H9 (cell line): ENCODE measurements at regions not wholly inside any gene's neighbourhood (a gene's known extent, or its start where the extent isn't known, plus 50 kb on each side); places are given as distances from the start of the nearest gene placed in this dataset.

Source experiments
- DNase-seq: peaks from one replicate; pipeline ENCODE4 v3.0.0-alpha.2; 2017
- H2AFZ ChIP-seq: one replicate; pipeline ENCODE4 v1.6.1; 2013; ENCODE audit warnings: mild to moderate bottlenecking, low read length, control low read depth, moderate library complexity
- H2AK5ac ChIP-seq: 2 replicates; pipeline ENCODE4 v1.6.1; 2013; ENCODE audit warnings: low read length, control low read depth, mixed read lengths; ENCODE audit not compliant: insufficient read length
- H2BK120ac ChIP-seq: one replicate; pipeline ENCODE4 v1.6.1; 2013; ENCODE audit warnings: low read depth, mild to moderate bottlenecking, low read length, control low read depth, inconsistent platforms; ENCODE audit not compliant: poor library complexity, severe bottlenecking
- H2BK12ac ChIP-seq: 2 replicates; pipeline ENCODE4 v1.6.1; 2013; ENCODE audit warnings: low read length, control low read depth, mixed read lengths, low read depth; ENCODE audit not compliant: insufficient read length
- H2BK15ac ChIP-seq: 2 replicates; pipeline ENCODE4 v1.6.1; 2013; ENCODE audit warnings: low read depth, low read length, control low read depth
- H2BK20ac ChIP-seq: one replicate; pipeline ENCODE4 v1.6.1; 2013; ENCODE audit warnings: low read depth, mild to moderate bottlenecking, low read length, control low read depth, inconsistent platforms; ENCODE audit not compliant: poor library complexity, severe bottlenecking
- H2BK5ac ChIP-seq: 2 replicates; pipeline ENCODE4 v1.6.1; 2013; ENCODE audit warnings: low read length, control low read depth, mixed read lengths; ENCODE audit not compliant: insufficient read length
- H3K14ac ChIP-seq: 2 replicates; pipeline ENCODE4 v1.6.1; 2013; ENCODE audit warnings: low read length, control low read depth; ENCODE audit not compliant: insufficient read depth
- H3K18ac ChIP-seq: 2 replicates; pipeline ENCODE4 v1.6.1; 2013; ENCODE audit warnings: low read depth, mild to moderate bottlenecking, mixed read lengths, low read length, control low read depth; ENCODE audit not compliant: insufficient read length
- H3K23ac ChIP-seq: 2 replicates; pipeline ENCODE4 v1.6.1; 2013; ENCODE audit warnings: low read length, control low read depth, mixed read lengths, low read depth; ENCODE audit not compliant: insufficient read length
- H3K23me2 ChIP-seq: 2 replicates; pipeline ENCODE4 v1.6.1; 2013; ENCODE audit warnings: low read depth, mild to moderate bottlenecking, mixed read lengths, low read length, control low read depth; ENCODE audit not compliant: insufficient read length, poor library complexity, severe bottlenecking
- H3K27ac ChIP-seq: 2 replicates; pipeline ENCODE4 v1.5.1; 2013; ENCODE audit warnings: low read length, control low read depth, mixed read lengths, low read depth; ENCODE audit not compliant: insufficient read length
- H3K27me3 ChIP-seq: 2 replicates; pipeline ENCODE4 v1.6.1; 2013; ENCODE audit warnings: low read length, control low read depth, inconsistent platforms; ENCODE audit not compliant: insufficient read depth
- H3K4ac ChIP-seq: 2 replicates; pipeline ENCODE4 v1.6.1; 2013; ENCODE audit warnings: low read depth, mild to moderate bottlenecking, control low read depth, inconsistent platforms, low read length, moderate library complexity
- H3K4me1 ChIP-seq: 2 replicates; pipeline ENCODE4 v1.6.1; 2013; ENCODE audit warnings: low read length, control low read depth, inconsistent platforms; ENCODE audit not compliant: insufficient read depth
- H3K4me2 ChIP-seq: 2 replicates; pipeline ENCODE4 v1.6.1; 2013; ENCODE audit warnings: low read length, control low read depth, mixed read lengths; ENCODE audit not compliant: insufficient read length, insufficient read depth
- H3K56ac ChIP-seq: 2 replicates; pipeline ENCODE4 v1.6.1; 2013; ENCODE audit warnings: low read depth, mild to moderate bottlenecking, mixed read lengths, low read length, control low read depth; ENCODE audit not compliant: insufficient read length
- H3K79me1 ChIP-seq: 2 replicates; pipeline ENCODE4 v1.6.1; 2013; ENCODE audit warnings: low read depth, mild to moderate bottlenecking, moderate library complexity, low read length, control low read depth, inconsistent platforms; ENCODE audit not compliant: insufficient read depth, poor library complexity, severe bottlenecking
- H3K79me2 ChIP-seq: 2 replicates; pipeline ENCODE4 v1.6.1; 2013; ENCODE audit warnings: low read length, control low read depth, inconsistent platforms; ENCODE audit not compliant: insufficient read depth
- H3K9ac ChIP-seq: 2 replicates; pipeline ENCODE4 v1.6.1; 2013; ENCODE audit warnings: low read length, control low read depth, mixed read lengths; ENCODE audit not compliant: insufficient read length; ENCODE audit errors: extremely low read depth
- H3K9me3 ChIP-seq: one replicate; pipeline ENCODE4 v1.6.1; 2013; ENCODE audit warnings: low read depth, low read length, inconsistent platforms; ENCODE audit not compliant: control insufficient read depth
- H3T11ph ChIP-seq: one replicate; pipeline ENCODE4 v1.6.1; 2013; ENCODE audit warnings: mild to moderate bottlenecking, low read length, control low read depth, inconsistent platforms
- H4K20me1 ChIP-seq: one replicate; pipeline ENCODE4 v1.6.1; 2013; ENCODE audit not compliant: control insufficient read depth, insufficient read length, insufficient read depth
- H4K5ac ChIP-seq: 2 replicates; pipeline ENCODE4 v1.6.1; 2013; ENCODE audit warnings: low read depth, mild to moderate bottlenecking, mixed read lengths, low read length, control low read depth; ENCODE audit not compliant: insufficient read length
- H4K8ac ChIP-seq: replicated peaks from 2 replicates; pipeline ENCODE4 v1.6.1; 2013; ENCODE audit warnings: low read length, control low read depth, mixed read lengths, low read depth; ENCODE audit not compliant: insufficient read length
- H4K91ac ChIP-seq: 2 replicates; pipeline ENCODE4 v1.6.1; 2013; ENCODE audit warnings: low read depth, mild to moderate bottlenecking, moderate library complexity, mixed read lengths, low read length, control low read depth; ENCODE audit not compliant: insufficient read length
- H3K27ac Mint-ChIP-seq, 3 experiments: 2 replicates in 2 of 3; 3 replicates in 1 of 3; pipeline ENCODE4 v1.8.0; 2020 to 2021; ENCODE audit warnings: mixed read lengths in 3 of 3, mild to moderate bottlenecking in 1 of 3, moderate library complexity in 1 of 3
- H3K27me3 Mint-ChIP-seq: 2 replicates; pipeline ENCODE4 v1.8.0; 2021; ENCODE audit warnings: low read depth, mild to moderate bottlenecking, moderate library complexity, mixed read lengths
- H3K36me3 Mint-ChIP-seq, 3 experiments: 2 replicates in 2 of 3; 3 replicates in 1 of 3; pipeline ENCODE4 v1.8.0; 2020 to 2021; ENCODE audit warnings: low read depth in 3 of 3, mixed read lengths in 3 of 3; ENCODE audit not compliant: insufficient read depth in 1 of 3
- H3K4me1 Mint-ChIP-seq, 2 experiments: 2 replicates each; pipeline ENCODE4 v1.8.0; 2020; ENCODE audit warnings: mixed read lengths in 2 of 2
- H3K4me3 Mint-ChIP-seq, 2 experiments: 2 replicates in 1 of 2; 3 replicates in 1 of 2; pipeline ENCODE4 v1.8.0; 2020 to 2021; ENCODE audit warnings: mild to moderate bottlenecking in 2 of 2, mixed read lengths in 2 of 2, moderate library complexity in 1 of 2
- H3K9me3 Mint-ChIP-seq, 2 experiments: 2 replicates in 1 of 2; 3 replicates in 1 of 2; pipeline ENCODE4 v1.8.0; 2020; ENCODE audit warnings: mild to moderate bottlenecking in 2 of 2, mixed read lengths in 2 of 2, moderate library complexity in 1 of 2
- TF ChIP-seq, protein P1 (sequence below): fragments of 200-600 bp; sonication (generic); conservative IDR thresholded peaks from 3 replicates; pipeline ENCODE4 v1.8.0; 2021; ENCODE audit warnings: antibody characterized with exemption, mild to moderate bottlenecking

DNA sequence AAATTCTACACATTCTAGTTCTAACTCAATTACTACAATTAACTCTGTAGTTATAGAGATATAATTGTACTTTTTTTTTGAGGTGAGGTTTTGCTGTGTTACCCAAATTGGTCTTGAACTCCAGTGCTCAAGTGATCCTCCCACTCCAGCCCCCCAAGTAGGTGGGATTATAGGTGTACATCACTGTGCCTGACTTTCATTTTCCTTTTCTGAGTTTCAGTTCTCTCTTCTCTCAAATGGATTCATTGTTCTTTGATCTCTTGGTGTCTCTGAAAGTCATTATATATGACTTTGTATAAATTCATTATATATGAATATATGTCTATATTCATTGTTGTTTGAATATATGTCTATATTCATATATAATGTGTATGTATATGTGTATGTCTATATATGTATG lies 74.0 kb upstream of the GALNT2 start:
- Histone ChIP-seq H2AK5ac (no peak overlapping the region), H2BK15ac (no peak overlapping the region), H4K8ac (no peak overlapping the region), H3K4me2 (no peak overlapping the region), H2AFZ (no peak overlapping the region), H4K5ac (no peak overlapping the region), H3K9me3 (no peaks in the 10 kb centered on the region), H3K79me1 (no peaks in the 10 kb centered on the region), H3K23me2 (no peaks in the 10 kb centered on the region), H3K27me3 (no peaks in the 10 kb centered on the region), H2BK20ac (no peak overlapping the region), H2BK12ac (no peak overlapping the region), H3K27ac (no peak overlapping the region), H3T11ph (no peak overlapping the region), H2BK5ac (no peak overlapping the region), H2BK120ac (no peak overlapping the region), H4K91ac (no peak overlapping the region), H3K14ac (no peak overlapping the region), H4K20me1 (no peaks in the 10 kb centered on the region), H3K56ac (no peak overlapping the region), H3K79me2 (no peaks in the 10 kb centered on the region), H3K9ac (no peak overlapping the region), H3K4ac (no peak overlapping the region), H3K23ac (no peak overlapping the region), H3K18ac (no peak overlapping the region), H3K4me1 (no peaks in the 10 kb centered on the region)
- Mint-ChIP-seq H3K4me3 (no peak overlapping the region), H3K27ac (no peak overlapping the region), H3K4me1 (no peaks in the 10 kb centered on the region), H3K27me3 (no peaks in the 10 kb centered on the region), H3K9me3 (no peaks in the 10 kb centered on the region), H3K36me3 (no peaks in the 10 kb centered on the region)
- TF ChIP-seq, protein P1, sequence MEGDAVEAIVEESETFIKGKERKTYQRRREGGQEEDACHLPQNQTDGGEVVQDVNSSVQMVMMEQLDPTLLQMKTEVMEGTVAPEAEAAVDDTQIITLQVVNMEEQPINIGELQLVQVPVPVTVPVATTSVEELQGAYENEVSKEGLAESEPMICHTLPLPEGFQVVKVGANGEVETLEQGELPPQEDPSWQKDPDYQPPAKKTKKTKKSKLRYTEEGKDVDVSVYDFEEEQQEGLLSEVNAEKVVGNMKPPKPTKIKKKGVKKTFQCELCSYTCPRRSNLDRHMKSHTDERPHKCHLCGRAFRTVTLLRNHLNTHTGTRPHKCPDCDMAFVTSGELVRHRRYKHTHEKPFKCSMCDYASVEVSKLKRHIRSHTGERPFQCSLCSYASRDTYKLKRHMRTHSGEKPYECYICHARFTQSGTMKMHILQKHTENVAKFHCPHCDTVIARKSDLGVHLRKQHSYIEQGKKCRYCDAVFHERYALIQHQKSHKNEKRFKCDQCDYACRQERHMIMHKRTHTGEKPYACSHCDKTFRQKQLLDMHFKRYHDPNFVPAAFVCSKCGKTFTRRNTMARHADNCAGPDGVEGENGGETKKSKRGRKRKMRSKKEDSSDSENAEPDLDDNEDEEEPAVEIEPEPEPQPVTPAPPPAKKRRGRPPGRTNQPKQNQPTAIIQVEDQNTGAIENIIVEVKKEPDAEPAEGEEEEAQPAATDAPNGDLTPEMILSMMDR: no peak
- no peak for DNase-seq
